Activated T-cell treated with anti-CD3 and anti-CD28 coated beads, Interleukin-2, amount 50 U/mL, for 4 hours (primary cell): ENCODE measurements at regions not wholly inside any gene's neighbourhood (a gene's known extent, or its start where the extent isn't known, plus 50 kb on each side); places are given as distances from the start of the nearest gene placed in this dataset.

ENCODE experiments used
- ATAC-seq, 2 donors: fragments of 200-7000 bp; cut with Tn5 transposase; one replicate each; pipeline ENCODE4 v1.10.0; 2021
- DNase-seq: peaks from one replicate; pipeline ENCODE4 v3.0.0-alpha.2; 2020
- H3K27me3 Mint-ChIP-seq: one replicate; pipeline ENCODE4 v1.8.0; 2021; ENCODE audit warnings: low read depth, mixed read lengths
- H3K36me3 Mint-ChIP-seq: one replicate; pipeline ENCODE4 v1.8.0; 2022; ENCODE audit warnings: mixed read lengths; ENCODE audit not compliant: insufficient read depth
- H3K4me1 Mint-ChIP-seq: one replicate; pipeline ENCODE4 v1.8.0; 2021; ENCODE audit warnings: low read depth, mixed read lengths
- H3K4me3 Mint-ChIP-seq: one replicate; pipeline ENCODE4 v1.8.0; 2021; ENCODE audit warnings: mild to moderate bottlenecking, moderate library complexity, mixed read lengths
- H3K9me3 Mint-ChIP-seq: one replicate; pipeline ENCODE4 v1.8.0; 2021; ENCODE audit warnings: mixed read lengths

- ATAC-seq: no peak
- no peak overlapping the region for H3K4me3 Mint-ChIP-seq
- no peaks in the 10 kb centered on the region for H3K36me3 Mint-ChIP-seq
- H3K27me3 Mint-ChIP-seq: no peaks in the 10 kb centered on the region
- no peaks in the 10 kb centered on the region for H3K9me3 Mint-ChIP-seq
- H3K4me1 Mint-ChIP-seq: peaks cover 4% of the 10 kb centered on the region
- DNase-seq: no peak
Measured at GRCh38 chrX:131955099-131955777, 67.9 kb upstream of the STK26 start.

- ATAC-seq (no peak), DNase-seq (no peak)
- Mint-ChIP-seq H3K4me1 (peaks cover 5% of the 10 kb centered on the region), H3K9me3 (no peaks in the 10 kb centered on the region), H3K27me3 (no peaks in the 10 kb centered on the region), H3K36me3 (no peaks in the 10 kb centered on the region), H3K4me3 (no peak overlapping the region)
Measured at GRCh38 chrX:131958724-131959123, 64.4 kb upstream of the STK26 start.

GRCh38 chrX:131970347-131970746, 52.8 kb upstream of the STK26 start:
- DNase-seq (no peak), ATAC-seq (no peak)
- H3K9me3 Mint-ChIP-seq: no peaks in the 10 kb centered on the region
- no peaks in the 10 kb centered on the region for H3K27me3 Mint-ChIP-seq
- H3K36me3 Mint-ChIP-seq: no peaks in the 10 kb centered on the region
- H3K4me1 Mint-ChIP-seq: peaks cover 8% of the 10 kb centered on the region
- peak overlapping the region; percentile 14 for H3K4me3 Mint-ChIP-seq
